SKM-1 treated with dmso at 0.1 percent for 144 hours (cell line): ENCODE measurements at regions not wholly inside any gene's neighbourhood (a gene's known extent, or its start where the extent isn't known, plus 50 kb on each side); places are given as distances from the start of the nearest gene placed in this dataset.

Experiments
- DNase-seq: peaks from one replicate; lab custom pipeline; 2025; ENCODE audit not compliant: unreplicated experiment; lab: John Stamatoyannopoulos, UW

GRCh38 chr5:39995990-39996389 is 571.2 kb upstream of the DAB2 start:
- DNase-seq: no peak

- no peak for DNase-seq
Observed at GRCh38 chr5:39992617-39993202, 567.9 kb upstream of the DAB2 start.

- no peak for DNase-seq
Observed at GRCh38 chr5:39986614-39987013, 561.8 kb upstream of the DAB2 start.

GRCh38 chr5:39980056-39980455 is 555.3 kb upstream of the DAB2 start:
- DNase-seq: no peak

GRCh38 chr5:39977066-39977655 is 552.4 kb upstream of the DAB2 start:
- DNase-seq: no peak

GRCh38 chr5:39970117-39970798 is 545.5 kb upstream of the DAB2 start:
- no peak for DNase-seq

GRCh38 chr5:39968381-39968780 is 543.6 kb upstream of the DAB2 start:
- no peak for DNase-seq

GRCh38 chr5:39955156-39955555 is 530.4 kb upstream of the DAB2 start:
- DNase-seq: no peak

- no peak for DNase-seq
Observed at GRCh38 chr5:39951070-39951469, 526.3 kb upstream of the DAB2 start.

GRCh38 chr5:39948867-39949468 is 524.2 kb upstream of the DAB2 start:
- peak; percentile 70 for DNase-seq

- peak; percentile 62 for DNase-seq
Observed at GRCh38 chr5:39948341-39948740, 523.6 kb upstream of the DAB2 start.

GRCh38 chr5:39947657-39948056 is 522.9 kb upstream of the DAB2 start:
- DNase-seq: no peak

- DNase-seq: peak; percentile 56
Observed at GRCh38 chr5:39946356-39947045, 521.7 kb upstream of the DAB2 start.

GRCh38 chr5:39945870-39946269 is 521.1 kb upstream of the DAB2 start:
- DNase-seq: no peak

GRCh38 chr5:39943811-39944210 is 519.0 kb upstream of the DAB2 start:
- no peak for DNase-seq

- no peak for DNase-seq
Observed at GRCh38 chr5:39942606-39943005, 517.8 kb upstream of the DAB2 start.

GRCh38 chr5:39941416-39941815 is 516.6 kb upstream of the DAB2 start:
- no peak for DNase-seq

GRCh38 chr5:39934830-39935229 is 510.1 kb upstream of the DAB2 start:
- DNase-seq: no peak

- DNase-seq: no peak
Observed at GRCh38 chr5:39933061-39933460, 508.3 kb upstream of the DAB2 start.

GRCh38 chr5:39928709-39929108 is 503.9 kb upstream of the DAB2 start:
- no peak for DNase-seq

- DNase-seq: no peak
Observed at GRCh38 chr5:39919876-39920275, 495.1 kb upstream of the DAB2 start.

- no peak for DNase-seq
Observed at GRCh38 chr5:39912906-39913305, 488.1 kb upstream of the DAB2 start.
